H1 (cell line): ENCODE measurements at regions not wholly inside any gene's neighbourhood (a gene's known extent, or its start where the extent isn't known, plus 50 kb on each side); places are given as distances from the start of the nearest gene placed in this dataset.

Source experiments
- CHD1 ChIP-seq: IDR thresholded peaks from 2 replicates; pipeline ENCODE4 v1.6.1; 2012; ENCODE audit warnings: low read depth, low read length, improper control_type of control experiment
- CHD2 ChIP-seq: IDR thresholded peaks from 2 replicates; pipeline ENCODE4 v1.6.1; 2012; ENCODE audit warnings: low read length, improper control_type of control experiment
- KDM1A ChIP-seq: fragments of 200-600, 300-600 bp; sonication (generic); IDR thresholded peaks from 2 replicates; pipeline ENCODE4 v1.7.1; 2016; ENCODE audit warnings: mild to moderate bottlenecking, low read length, borderline replicate concordance
- RFX5 ChIP-seq: IDR thresholded peaks from 2 replicates; pipeline ENCODE4 v1.6.1; 2011; ENCODE audit warnings: low read depth, low read length, improper control_type of control experiment, borderline replicate concordance
- RNF2 ChIP-seq: fragments of 200-900, 300-1000 bp; sonication (generic); IDR thresholded peaks from 2 replicates; pipeline ENCODE4 v1.7.1; 2016; ENCODE audit warnings: borderline replicate concordance, low read depth, mild to moderate bottlenecking, antibody characterized with exemption, low read length; ENCODE audit not compliant: poor library complexity, severe bottlenecking; ENCODE audit errors: missing control alignments
- SIN3A ChIP-seq, 2 experiments: IDR thresholded peaks in 1 of 2; conservative IDR thresholded peaks in 1 of 2; 2 replicates each; pipeline ENCODE4 v1.6.1; 2011 to 2012; ENCODE audit warnings: low read length in 2 of 2, improper control_type of control experiment in 1 of 2, low read depth in 1 of 2, mild to moderate bottlenecking in 1 of 2
- SRF ChIP-seq: IDR thresholded peaks from 2 replicates; pipeline ENCODE4 v1.6.1; 2011; ENCODE audit warnings: mild to moderate bottlenecking, low read depth, low read length, moderate library complexity
- USF2 ChIP-seq: IDR thresholded peaks from 2 replicates; pipeline ENCODE4 v1.6.1; 2011; ENCODE audit warnings: low read length, improper control_type of control experiment

GRCh38 chr6:44558024-44558831, 170.7 kb downstream of the CDC5L start (continued):
- TF ChIP-seq RNF2: no peak
- no peak for TF ChIP-seq CHD1
- no peak for TF ChIP-seq SRF
- TF ChIP-seq RFX5: no peak
- no peak for TF ChIP-seq KDM1A
- no peak for TF ChIP-seq CHD2
- TF ChIP-seq SIN3A (conservative IDR thresholded peaks at IDR 0.05 in 1 of 2, IDR thresholded peaks at IDR 0.05 in 1 of 2; ENCODE audit: low read depth in 1 of 2, low read length in 2 of 2): no peak
- TF ChIP-seq USF2: no peak
